ENCODE measurements at regions not wholly inside any gene's neighbourhood (a gene's known extent, or its start where the extent isn't known, plus 50 kb on each side); places are given as distances from the start of the nearest gene placed in this dataset.

GRCh38 chr20:41670631-41671030 is 52.5 kb upstream of the CHD6 start:
- Histone ChIP-seq H3K27me3 (replicated peaks; ENCODE audit: control insufficient read depth, insufficient read depth, low read length) (no peaks in the 10 kb centered on the region), H3K36me3 (ENCODE audit: control insufficient read depth, insufficient read depth, low read length) (no peaks in the 10 kb centered on the region), H3K4me3 (replicated peaks; ENCODE audit: low read depth, low read length) (no peak overlapping the region)
- no peak for TF ChIP-seq CTCF (IDR thresholded peaks at IDR 0.05; ENCODE audit: insufficient read depth, low read length, poor library complexity, severe bottlenecking)
- DNase-seq (ENCODE audit: extremely low read depth, insufficient read length), result no peak

- H3K36me3 ChIP-seq (ENCODE audit: control insufficient read depth, insufficient read depth, low read length), result no peaks in the 10 kb centered on the region
- no peak for DNase-seq (ENCODE audit: extremely low read depth, insufficient read length)
- no peak overlapping the region for H3K4me3 ChIP-seq (replicated peaks; ENCODE audit: low read depth, low read length)
- H3K27me3 ChIP-seq (replicated peaks; ENCODE audit: control insufficient read depth, insufficient read depth, low read length), result no peaks in the 10 kb centered on the region
- TF ChIP-seq CTCF (IDR thresholded peaks at IDR 0.05; ENCODE audit: insufficient read depth, low read length, poor library complexity, severe bottlenecking), result no peak
Observed at GRCh38 chr20:41669708-41670263, 51.6 kb upstream of the CHD6 start.

GRCh38 chr20:41668057-41668749 is 50.0 kb upstream of the CHD6 start:
- Histone ChIP-seq H3K36me3 (ENCODE audit: control insufficient read depth, insufficient read depth, low read length) (no peaks in the 10 kb centered on the region), H3K27me3 (replicated peaks; ENCODE audit: control insufficient read depth, insufficient read depth, low read length) (no peaks in the 10 kb centered on the region), H3K4me3 (replicated peaks; ENCODE audit: low read depth, low read length) (no peak overlapping the region)
- TF ChIP-seq CTCF (IDR thresholded peaks at IDR 0.05; ENCODE audit: insufficient read depth, low read length, poor library complexity, severe bottlenecking), result no peak
- no peak for DNase-seq (ENCODE audit: extremely low read depth, insufficient read length)
